Testis (tissue), 2 donors: ENCODE measurements at regions not wholly inside any gene's neighbourhood (a gene's known extent, or its start where the extent isn't known, plus 50 kb on each side); places are given as distances from the start of the nearest gene placed in this dataset.

Source experiments
- POLR2A ChIP-seq: fragments of 450-650 bp; IDR thresholded peaks from one replicate; pipeline ENCODE4 v1.6.1; 2017; ENCODE audit warnings: antibody characterized with exemption, mild to moderate bottlenecking, moderate library complexity
- TF ChIP-seq, protein P1 (sequence below), 3 experiments: fragments of 450-650 bp in 2 of 3; fragments of 200-600 bp in 1 of 3; sonication (generic) in 1 of 3; IDR thresholded peaks; one replicate each; pipeline ENCODE4 v1.5.1; 2016 to 2019; ENCODE audit warnings: antibody characterized with exemption in 3 of 3, mild to moderate bottlenecking in 2 of 3, moderate library complexity in 1 of 3

DNA sequence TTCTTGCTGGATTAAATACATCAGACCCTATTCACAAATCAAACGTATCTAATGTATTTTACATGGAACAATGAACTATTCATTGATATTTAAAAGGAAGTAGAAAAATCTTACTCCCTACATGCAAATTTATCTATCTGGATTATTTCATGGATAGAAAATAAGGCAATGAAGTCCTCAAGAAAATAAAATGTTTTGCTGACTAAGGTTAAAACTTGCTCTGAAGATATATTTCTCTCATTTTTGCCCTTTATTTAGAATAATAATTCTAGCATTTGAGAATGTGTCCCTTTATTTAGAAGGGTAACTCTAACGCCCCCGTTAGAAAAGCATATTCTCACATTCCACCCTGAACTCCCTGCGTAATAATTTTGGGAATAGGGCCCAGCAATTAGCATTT is 627.0 kb upstream of the ZP4 start:
- TF ChIP-seq, protein P1, sequence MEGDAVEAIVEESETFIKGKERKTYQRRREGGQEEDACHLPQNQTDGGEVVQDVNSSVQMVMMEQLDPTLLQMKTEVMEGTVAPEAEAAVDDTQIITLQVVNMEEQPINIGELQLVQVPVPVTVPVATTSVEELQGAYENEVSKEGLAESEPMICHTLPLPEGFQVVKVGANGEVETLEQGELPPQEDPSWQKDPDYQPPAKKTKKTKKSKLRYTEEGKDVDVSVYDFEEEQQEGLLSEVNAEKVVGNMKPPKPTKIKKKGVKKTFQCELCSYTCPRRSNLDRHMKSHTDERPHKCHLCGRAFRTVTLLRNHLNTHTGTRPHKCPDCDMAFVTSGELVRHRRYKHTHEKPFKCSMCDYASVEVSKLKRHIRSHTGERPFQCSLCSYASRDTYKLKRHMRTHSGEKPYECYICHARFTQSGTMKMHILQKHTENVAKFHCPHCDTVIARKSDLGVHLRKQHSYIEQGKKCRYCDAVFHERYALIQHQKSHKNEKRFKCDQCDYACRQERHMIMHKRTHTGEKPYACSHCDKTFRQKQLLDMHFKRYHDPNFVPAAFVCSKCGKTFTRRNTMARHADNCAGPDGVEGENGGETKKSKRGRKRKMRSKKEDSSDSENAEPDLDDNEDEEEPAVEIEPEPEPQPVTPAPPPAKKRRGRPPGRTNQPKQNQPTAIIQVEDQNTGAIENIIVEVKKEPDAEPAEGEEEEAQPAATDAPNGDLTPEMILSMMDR (IDR thresholded peaks at IDR 0.05) = no peak
- no peak for TF ChIP-seq POLR2A
